Gastroesophageal sphincter (tissue), 4 donors: ENCODE measurements at regions not wholly inside any gene's neighbourhood (a gene's known extent, or its start where the extent isn't known, plus 50 kb on each side); places are given as distances from the start of the nearest gene placed in this dataset.
"Not testable (repeated sequence)": the region's sequence is repeated elsewhere in the genome, so short reads cannot be mapped to it uniquely, and the experiment has no call there.

Experiments
- ATAC-seq: fragments of 150-250 bp; one replicate; pipeline ENCODE4 v1.9.1; 2016; ENCODE audit warnings: mild to moderate bottlenecking, moderate library complexity
- H3K27ac ChIP-seq, 4 donors: fragments of 200-600 bp; sonication (generic) in 3 of 4; 1 replicate in 3 of 4; 2 replicates in 1 of 4; pipeline ENCODE4 v1.5.1; 2016 to 2019
- H3K27me3 ChIP-seq: fragments of 200-600 bp; sonication (generic); one replicate; pipeline ENCODE4 v1.5.1; 2019
- H3K36me3 ChIP-seq, 2 donors: fragments of 200-600 bp; sonication (generic); one replicate each; pipeline ENCODE4 v1.5.1; 2019; ENCODE audit warnings: control low read depth in 1 of 2
- H3K4me1 ChIP-seq, 3 donors: fragments of 200-600 bp; sonication (generic); 1 replicate in 2 of 3; 2 replicates in 1 of 3; pipeline ENCODE4 v1.5.1; 2016 to 2019; ENCODE audit warnings: control low read depth in 2 of 3
- H3K4me3 ChIP-seq, 2 donors: fragments of 200-600 bp; sonication (generic); one replicate each; pipeline ENCODE4 v1.5.1; 2019; ENCODE audit warnings: mild to moderate bottlenecking in 1 of 2, moderate library complexity in 1 of 2
- H3K9me3 ChIP-seq, 3 donors: fragments of 200-600 bp; sonication (generic); one replicate each; pipeline ENCODE4 v1.5.1; 2017 to 2019; ENCODE audit warnings: control low read depth in 2 of 3
- CTCF ChIP-seq, 4 experiments: fragments of 200-600 bp in 2 of 4; fragments of 450-650 bp in 2 of 4; sonication (generic) in 1 of 4; IDR thresholded peaks; one replicate each; pipeline ENCODE4 v1.5.1; 2017 to 2019; ENCODE audit warnings: antibody characterized with exemption in 4 of 4, mild to moderate bottlenecking in 2 of 4, moderate library complexity in 2 of 4
- EP300 ChIP-seq: sonication (generic); formaldehyde crosslinking; IDR thresholded peaks from one replicate; pipeline ENCODE4 v1.6.1; 2017; ENCODE audit warnings: antibody characterized with exemption, mild to moderate bottlenecking
- POLR2A ChIP-seq, 2 donors: fragments of 450-650 bp; IDR thresholded peaks; one replicate each; pipeline ENCODE4 v1.6.1; 2017; ENCODE audit warnings: antibody characterized with exemption in 2 of 2, mild to moderate bottlenecking in 2 of 2, moderate library complexity in 1 of 2
- POLR2AphosphoS5 ChIP-seq: sonication (generic); formaldehyde crosslinking; IDR thresholded peaks from one replicate; pipeline ENCODE4 v1.6.1; 2017; ENCODE audit warnings: antibody characterized with exemption
- WGBS, 2 donors: methylation state at CpG; one replicate each; pipeline ENCODE4 v1.1.5; 2018; ENCODE audit warnings: low coverage in 1 of 2; 5-methylcytosine and 5-hydroxymethylcytosine counted together

- no peak for ATAC-seq
- Histone ChIP-seq H3K27me3 (peaks cover 98% of the 10 kb centered on the region), H3K27ac (no peak overlapping the region), H3K4me3 (no peak overlapping the region), H3K9me3 (no peaks in the 10 kb centered on the region), H3K4me1 (peaks cover 0 to 19% (median 0%) of the 10 kb centered on the region in 3 donors), H3K36me3 (no peaks in the 10 kb centered on the region)
- 80 to 82% methylated on average over 5 to 8 of the region's 17 CpGs for WGBS, 2 donors
- TF ChIP-seq CTCF (IDR thresholded peaks at IDR 0.05) (no peak), POLR2AphosphoS5 (no peak), POLR2A (IDR thresholded peaks at IDR 0.05) (no peak), EP300 (no peak)
Measured at GRCh38 chr5:1656271-1656975, 132.7 kb upstream of the LPCAT1 start.

GRCh38 chr5:1655496-1656270, 131.9 kb upstream of the LPCAT1 start:
- WGBS, 2 donors, result 80 to 88% methylated on average over 7 of the region's 27 CpGs
- no peaks in the 10 kb centered on the region for H3K36me3 ChIP-seq
- ATAC-seq, result no peak
- peaks cover 99% of the 10 kb centered on the region for H3K27me3 ChIP-seq
- H3K4me1 ChIP-seq, result peaks cover 0 to 19% (median 0%) of the 10 kb centered on the region in 3 donors
- H3K9me3 ChIP-seq, result no peaks in the 10 kb centered on the region
- no peak overlapping the region for H3K4me3 ChIP-seq
- TF ChIP-seq EP300, result no peak
- no peak for TF ChIP-seq POLR2A (IDR thresholded peaks at IDR 0.05)
- no peak for TF ChIP-seq POLR2AphosphoS5
- no peak for TF ChIP-seq CTCF (IDR thresholded peaks at IDR 0.05)
- H3K27ac ChIP-seq, result no peak overlapping the region

GRCh38 chr5:1654786-1655495, 131.2 kb upstream of the LPCAT1 start:
- no peak overlapping the region for H3K27ac ChIP-seq
- TF ChIP-seq EP300 (no peak), CTCF (IDR thresholded peaks at IDR 0.05) (no peak), POLR2A (IDR thresholded peaks at IDR 0.05) (no peak), POLR2AphosphoS5 (no peak)
- no peak overlapping the region for H3K4me3 ChIP-seq
- H3K9me3 ChIP-seq, result no peaks in the 10 kb centered on the region
- no peaks in the 10 kb centered on the region for H3K36me3 ChIP-seq
- 75% methylated on average over 1 of the region's 13 CpGs; no CpG with 5 or more reads in 1 of the 2 donors for WGBS, 2 donors
- no peak for ATAC-seq
- peaks cover 0 to 19% (median 0%) of the 10 kb centered on the region in 3 donors for H3K4me1 ChIP-seq
- H3K27me3 ChIP-seq, result peaks cover 99% of the 10 kb centered on the region

- Histone ChIP-seq H3K4me3 (peak overlapping the region in 1 of 2 donors; percentile 41), H3K27me3 (peaks cover 96% of the 10 kb centered on the region), H3K4me1 (peaks cover 0 to 19% (median 0%) of the 10 kb centered on the region in 3 donors)
- not testable (repeated sequence) for H3K27ac ChIP-seq, H3K36me3 ChIP-seq, H3K9me3 ChIP-seq
- WGBS, 2 donors, result no CpG with 5 or more reads among the region's 60 CpGs
- ATAC-seq, result peak; percentile 87
- TF ChIP-seq CTCF (IDR thresholded peaks at IDR 0.05), result peak in 3 of 4 experiments; percentile 57 to 60 (median 60)
Measured at GRCh38 chr5:1653698-1654651, 130.2 kb upstream of the LPCAT1 start.
